ENCODE measurements at regions not wholly inside any gene's neighbourhood (a gene's known extent, or its start where the extent isn't known, plus 50 kb on each side); places are given as distances from the start of the nearest gene placed in this dataset.

DNA sequence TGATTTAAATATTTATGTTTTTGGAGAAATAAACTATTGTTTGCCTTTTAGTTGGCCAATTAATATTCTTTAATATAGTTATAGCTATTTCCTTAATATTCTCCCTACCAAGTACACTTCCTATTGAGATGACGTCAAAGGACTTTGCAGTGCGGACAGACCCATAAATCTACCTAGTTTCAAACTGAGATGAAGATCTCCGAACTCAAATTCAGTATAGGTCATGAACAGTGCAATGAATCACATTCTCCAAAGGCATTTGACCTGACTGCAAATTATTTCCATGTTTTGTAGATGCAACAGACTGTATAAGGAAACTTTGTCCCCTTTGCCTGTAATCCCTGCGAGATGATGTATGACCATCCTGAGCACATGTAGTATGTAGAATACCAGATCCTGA, 342.6 kb upstream of the FIGN start:
- no peak for ATAC-seq
- Histone ChIP-seq H3K4me3 (no peak overlapping the region), H3K9me3 (peaks cover 0 to 7% (median 0%) of the 10 kb centered on the region in 3 donors)

DNA sequence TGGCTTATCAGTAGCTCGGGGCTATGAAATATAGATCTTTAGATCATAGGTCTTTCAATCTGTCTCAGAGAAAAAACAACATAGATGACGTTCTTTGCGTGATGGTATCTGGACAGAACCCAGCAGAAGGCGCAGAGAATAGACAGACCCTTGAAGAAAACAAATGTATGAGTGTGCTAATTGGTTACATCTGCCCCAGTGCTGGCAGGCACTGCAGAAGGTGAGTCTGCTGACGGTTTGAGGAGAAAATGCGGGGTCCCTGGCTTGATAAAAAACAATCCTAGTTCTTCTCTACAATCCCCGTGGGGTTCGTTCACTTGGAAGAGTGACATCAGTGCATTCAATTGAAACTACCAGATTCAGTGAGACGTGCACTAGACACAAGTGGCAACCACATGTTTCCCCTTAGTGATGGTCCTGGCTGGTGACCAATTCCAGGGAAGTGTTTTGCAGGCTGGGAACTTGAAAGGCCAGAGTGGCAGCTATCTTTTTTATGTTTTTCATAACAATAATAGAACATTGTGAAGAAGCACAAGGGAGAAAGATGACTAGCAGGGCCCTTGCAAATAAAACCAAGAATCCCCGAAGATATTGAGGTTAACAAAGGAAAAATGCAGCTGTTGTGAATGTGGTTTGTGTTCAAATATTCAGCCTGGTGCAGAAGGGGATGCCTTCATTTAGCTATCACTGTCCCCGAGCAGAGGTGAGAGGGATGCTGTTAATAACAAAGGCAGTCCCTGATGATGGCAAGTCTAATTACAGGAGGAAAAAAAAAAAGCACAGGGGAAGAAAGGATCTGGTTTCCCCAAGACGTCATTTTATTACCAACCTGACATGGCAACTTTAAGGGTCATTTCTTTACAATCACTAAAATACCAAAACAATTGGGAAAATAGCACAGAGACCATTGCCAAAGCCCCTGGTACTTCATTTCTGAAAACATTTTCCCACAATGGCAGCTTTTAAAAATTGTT, 337.6 kb upstream of the FIGN start:
- Histone ChIP-seq H3K27me3 (no peaks in the 10 kb centered on the region), H3K36me3 (no peaks in the 10 kb centered on the region), H3K4me1 (no peaks in the 10 kb centered on the region), H3K9me3 (peaks cover 0 to 7% (median 0%) of the 10 kb centered on the region in 3 donors), H3K4me3 (no peak overlapping the region), H3K27ac (no peak overlapping the region)
- 62 to 64% methylated on average over 10 to 12 of the region's 12 CpGs for WGBS, 2 donors (ENCODE audit: low coverage in 1 of 2)
- no peak for ATAC-seq
- TF ChIP-seq EP300 (IDR thresholded peaks at IDR 0.05) (no peak), POLR2A (IDR thresholded peaks at IDR 0.05) (no peak)
- TF ChIP-seq, protein P1, sequence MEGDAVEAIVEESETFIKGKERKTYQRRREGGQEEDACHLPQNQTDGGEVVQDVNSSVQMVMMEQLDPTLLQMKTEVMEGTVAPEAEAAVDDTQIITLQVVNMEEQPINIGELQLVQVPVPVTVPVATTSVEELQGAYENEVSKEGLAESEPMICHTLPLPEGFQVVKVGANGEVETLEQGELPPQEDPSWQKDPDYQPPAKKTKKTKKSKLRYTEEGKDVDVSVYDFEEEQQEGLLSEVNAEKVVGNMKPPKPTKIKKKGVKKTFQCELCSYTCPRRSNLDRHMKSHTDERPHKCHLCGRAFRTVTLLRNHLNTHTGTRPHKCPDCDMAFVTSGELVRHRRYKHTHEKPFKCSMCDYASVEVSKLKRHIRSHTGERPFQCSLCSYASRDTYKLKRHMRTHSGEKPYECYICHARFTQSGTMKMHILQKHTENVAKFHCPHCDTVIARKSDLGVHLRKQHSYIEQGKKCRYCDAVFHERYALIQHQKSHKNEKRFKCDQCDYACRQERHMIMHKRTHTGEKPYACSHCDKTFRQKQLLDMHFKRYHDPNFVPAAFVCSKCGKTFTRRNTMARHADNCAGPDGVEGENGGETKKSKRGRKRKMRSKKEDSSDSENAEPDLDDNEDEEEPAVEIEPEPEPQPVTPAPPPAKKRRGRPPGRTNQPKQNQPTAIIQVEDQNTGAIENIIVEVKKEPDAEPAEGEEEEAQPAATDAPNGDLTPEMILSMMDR (IDR thresholded peaks at IDR 0.05): no peak

More for the DNA sequence above, 342.6 kb upstream of the FIGN start:
- Histone ChIP-seq H3K27me3 (no peaks in the 10 kb centered on the region), H3K4me1 (no peaks in the 10 kb centered on the region), H3K36me3 (no peaks in the 10 kb centered on the region), H3K27ac (no peak overlapping the region)
- TF ChIP-seq EP300 (IDR thresholded peaks at IDR 0.05) (no peak), POLR2A (IDR thresholded peaks at IDR 0.05) (no peak), POLR2AphosphoS5 (IDR thresholded peaks at IDR 0.05) (no peak)
- TF ChIP-seq, protein P1 (IDR thresholded peaks at IDR 0.05): no peak
- WGBS, 2 donors (ENCODE audit: low coverage in 1 of 2): 77 to 86% methylated on average over 3 to 4 of the region's 4 CpGs

DNA sequence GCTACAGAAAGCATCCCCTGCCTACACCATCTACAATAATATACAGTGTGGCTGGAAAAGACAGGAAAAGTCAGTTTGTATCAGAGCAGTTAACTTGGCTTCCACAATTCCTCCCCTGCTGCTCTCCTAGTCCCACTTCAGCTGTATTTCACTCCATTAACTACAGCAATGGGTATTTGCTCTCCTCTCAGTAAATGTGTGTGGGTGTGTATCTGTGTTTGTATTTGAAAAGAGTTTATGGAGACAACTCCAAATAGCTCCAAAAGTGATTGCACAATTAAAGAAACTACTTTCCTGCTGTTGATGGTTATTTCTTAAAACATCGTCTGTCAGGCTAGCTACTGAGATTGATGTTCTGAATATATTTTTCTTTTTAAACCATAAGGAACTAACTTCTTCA, 333.7 kb upstream of the FIGN start:
- H3K4me3 ChIP-seq: no peak overlapping the region
- H3K36me3 ChIP-seq: no peaks in the 10 kb centered on the region
- TF ChIP-seq POLR2AphosphoS5 (IDR thresholded peaks at IDR 0.05) (no peak), POLR2A (IDR thresholded peaks at IDR 0.05) (no peak), EP300 (IDR thresholded peaks at IDR 0.05) (no peak)
- TF ChIP-seq, protein P1 (IDR thresholded peaks at IDR 0.05): no peak
- no peak for ATAC-seq
- WGBS, 2 donors (ENCODE audit: low coverage in 1 of 2): 46 to 75% methylated on average over 1 of the region's 1 CpG
- no peak overlapping the region for H3K27ac ChIP-seq
- H3K4me1 ChIP-seq: no peaks in the 10 kb centered on the region
- no peaks in the 10 kb centered on the region for H3K9me3 ChIP-seq
- no peaks in the 10 kb centered on the region for H3K27me3 ChIP-seq

DNA sequence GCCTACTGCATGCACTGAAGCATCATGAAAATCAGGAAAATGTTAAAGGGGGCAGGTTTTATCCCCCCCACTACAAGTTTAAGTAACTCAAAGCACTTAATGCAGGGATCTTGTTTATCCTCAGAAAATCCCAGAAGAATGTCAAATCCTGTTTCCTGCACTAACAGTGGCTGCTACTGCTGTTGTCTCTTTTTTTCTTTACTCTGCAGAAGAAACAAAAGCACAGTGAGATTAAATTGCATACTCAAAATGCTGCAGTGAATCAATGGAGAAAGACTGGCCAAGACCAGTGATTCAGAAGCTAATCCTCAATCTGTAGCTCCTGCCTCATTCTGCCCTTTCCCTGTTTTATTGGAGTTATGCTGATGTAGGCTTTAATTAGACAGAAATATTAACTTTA, 332.3 kb upstream of the FIGN start:
- Histone ChIP-seq H3K4me1 (no peaks in the 10 kb centered on the region), H3K36me3 (no peaks in the 10 kb centered on the region), H3K4me3 (no peak overlapping the region), H3K9me3 (no peaks in the 10 kb centered on the region), H3K27me3 (no peaks in the 10 kb centered on the region), H3K27ac (no peak overlapping the region)
- ATAC-seq: no peak
- TF ChIP-seq POLR2AphosphoS5 (IDR thresholded peaks at IDR 0.05): no peak
- no peak for TF ChIP-seq POLR2A (IDR thresholded peaks at IDR 0.05)
- TF ChIP-seq EP300 (IDR thresholded peaks at IDR 0.05): no peak
- TF ChIP-seq, protein P1 (IDR thresholded peaks at IDR 0.05): no peak

DNA sequence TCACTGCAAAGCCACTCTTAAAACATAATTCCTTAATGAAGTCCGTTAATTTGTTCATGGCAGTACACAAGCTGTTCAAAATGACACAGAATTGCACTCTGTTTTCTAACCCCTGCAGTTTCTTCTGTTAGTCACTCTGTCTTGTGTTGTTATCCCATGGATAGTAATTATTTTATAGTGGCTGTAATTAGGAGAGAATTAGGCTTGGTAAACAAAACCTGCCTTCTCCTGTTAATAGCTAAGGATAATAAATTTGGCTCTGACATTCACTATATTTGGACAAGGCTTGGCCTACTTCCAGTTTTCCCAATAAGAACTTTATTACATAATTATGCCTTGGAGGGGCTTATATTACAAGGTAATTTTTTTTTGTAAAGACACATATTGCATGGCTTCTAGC, 330.3 kb upstream of the FIGN start:
- H3K4me1 ChIP-seq: no peaks in the 10 kb centered on the region
- no peak overlapping the region for H3K4me3 ChIP-seq
- no peak for ATAC-seq
- TF ChIP-seq POLR2A (IDR thresholded peaks at IDR 0.05) (no peak), EP300 (IDR thresholded peaks at IDR 0.05) (no peak)
- TF ChIP-seq, protein P1 (IDR thresholded peaks at IDR 0.05): no peak
- WGBS, 2 donors (ENCODE audit: low coverage in 1 of 2): 89 to 100% methylated on average over 1 of the region's 1 CpG
- no peaks in the 10 kb centered on the region for H3K36me3 ChIP-seq
- no peaks in the 10 kb centered on the region for H3K27me3 ChIP-seq
- no peak overlapping the region for H3K27ac ChIP-seq
- no peaks in the 10 kb centered on the region for H3K9me3 ChIP-seq

Measured in gastroesophageal sphincter (tissue), 4 donors.